Parathyroid adenoma (tissue), 2 donors: ENCODE measurements at regions not wholly inside any gene's neighbourhood (a gene's known extent, or its start where the extent isn't known, plus 50 kb on each side); places are given as distances from the start of the nearest gene placed in this dataset.

Source experiments
- H2AFZ ChIP-seq: fragments of 300-600 bp; sonication (generic); one replicate; pipeline ENCODE4 v1.7.0; 2017; ENCODE audit warnings: antibody characterized with exemption, mild to moderate bottlenecking
- H3K27ac ChIP-seq: fragments of 300-600 bp; sonication (generic); one replicate; pipeline ENCODE4 v1.7.0; 2017
- H3K27me3 ChIP-seq: fragments of 300-600 bp; sonication (generic); one replicate; pipeline ENCODE4 v1.7.0; 2017; ENCODE audit warnings: low read length; ENCODE audit not compliant: control insufficient read depth, insufficient read depth
- H3K36me3 ChIP-seq: fragments of 300-600 bp; sonication (generic); one replicate; pipeline ENCODE4 v1.7.0; 2017; ENCODE audit warnings: low read length; ENCODE audit not compliant: control insufficient read depth, insufficient read depth
- H3K4me1 ChIP-seq: fragments of 300-600 bp; sonication (generic); one replicate; pipeline ENCODE4 v1.7.0; 2017; ENCODE audit warnings: control low read depth
- H3K4me2 ChIP-seq: fragments of 300-600 bp; sonication (generic); one replicate; pipeline ENCODE4 v1.7.0; 2017; ENCODE audit warnings: low read length
- H3K4me3 ChIP-seq: fragments of 300-600 bp; sonication (generic); one replicate; pipeline ENCODE4 v1.7.0; 2017; ENCODE audit warnings: low read depth, low read length
- H3K79me2 ChIP-seq: fragments of 300-600 bp; sonication (generic); one replicate; pipeline ENCODE4 v1.7.0; 2017; ENCODE audit warnings: control low read depth
- H3K9ac ChIP-seq: fragments of 300-600 bp; sonication (generic); one replicate; pipeline ENCODE4 v1.7.0; 2017; ENCODE audit warnings: mild to moderate bottlenecking
- H3K9me3 ChIP-seq: fragments of 300-600 bp; sonication (generic); one replicate; pipeline ENCODE4 v1.7.0; 2017; ENCODE audit warnings: low read length; ENCODE audit not compliant: control insufficient read depth
- CTCF ChIP-seq: fragments of 300-600 bp; sonication (generic); IDR thresholded peaks from one replicate; pipeline ENCODE4 v1.7.0; 2017; ENCODE audit warnings: antibody characterized with exemption, mild to moderate bottlenecking
- donor health status: primary hyperparathyroidism.

- no peak overlapping the region for H3K27ac ChIP-seq
- H3K4me2 ChIP-seq, result no peak overlapping the region
- no peaks in the 10 kb centered on the region for H3K9me3 ChIP-seq
- no peaks in the 10 kb centered on the region for H3K79me2 ChIP-seq
- no peak overlapping the region for H3K9ac ChIP-seq
- no peaks in the 10 kb centered on the region for H3K27me3 ChIP-seq
- H3K36me3 ChIP-seq, result no peaks in the 10 kb centered on the region
- H3K4me3 ChIP-seq, result no peak overlapping the region
- TF ChIP-seq CTCF, result no peak
- no peak overlapping the region for H2AFZ ChIP-seq
- no peaks in the 10 kb centered on the region for H3K4me1 ChIP-seq
Observed at GRCh38 chr4:124910327-124910726, 197.8 kb upstream of the ANKRD50 start.

- H3K4me2 ChIP-seq, result no peak overlapping the region
- no peak overlapping the region for H3K9ac ChIP-seq
- no peaks in the 10 kb centered on the region for H3K27me3 ChIP-seq
- no peak overlapping the region for H3K4me3 ChIP-seq
- H3K27ac ChIP-seq, result no peak overlapping the region
- H3K79me2 ChIP-seq, result no peaks in the 10 kb centered on the region
- H2AFZ ChIP-seq, result no peak overlapping the region
- no peak for TF ChIP-seq CTCF
- no peaks in the 10 kb centered on the region for H3K36me3 ChIP-seq
- H3K4me1 ChIP-seq, result no peaks in the 10 kb centered on the region
- no peaks in the 10 kb centered on the region for H3K9me3 ChIP-seq
Observed at GRCh38 chr4:124907881-124908280, 195.3 kb upstream of the ANKRD50 start.

GRCh38 chr4:124905441-124905840 lies 192.9 kb upstream of the ANKRD50 start:
- Histone ChIP-seq H3K4me2 (no peak overlapping the region), H2AFZ (no peak overlapping the region), H3K36me3 (no peaks in the 10 kb centered on the region), H3K4me1 (no peaks in the 10 kb centered on the region), H3K27me3 (no peaks in the 10 kb centered on the region), H3K27ac (no peak overlapping the region), H3K79me2 (no peaks in the 10 kb centered on the region), H3K9me3 (no peaks in the 10 kb centered on the region), H3K9ac (no peak overlapping the region), H3K4me3 (no peak overlapping the region)
- TF ChIP-seq CTCF, result no peak

GRCh38 chr4:124904723-124905388 lies 192.3 kb upstream of the ANKRD50 start:
- H3K36me3 ChIP-seq, result no peaks in the 10 kb centered on the region
- no peak overlapping the region for H3K9ac ChIP-seq
- no peaks in the 10 kb centered on the region for H3K9me3 ChIP-seq
- H3K27me3 ChIP-seq, result no peaks in the 10 kb centered on the region
- H3K4me3 ChIP-seq, result no peak overlapping the region
- no peak overlapping the region for H2AFZ ChIP-seq
- H3K79me2 ChIP-seq, result no peaks in the 10 kb centered on the region
- no peak overlapping the region for H3K27ac ChIP-seq
- H3K4me2 ChIP-seq, result no peak overlapping the region
- H3K4me1 ChIP-seq, result no peaks in the 10 kb centered on the region
- no peak for TF ChIP-seq CTCF

GRCh38 chr4:124903995-124904722 lies 191.6 kb upstream of the ANKRD50 start:
- H3K36me3 ChIP-seq, result no peaks in the 10 kb centered on the region
- TF ChIP-seq CTCF, result no peak
- peak overlapping the region; percentile 34 for H3K4me3 ChIP-seq
- no peak overlapping the region for H3K27ac ChIP-seq
- no peak overlapping the region for H3K9ac ChIP-seq
- H3K9me3 ChIP-seq, result no peaks in the 10 kb centered on the region
- peak overlapping the region; percentile 64 for H3K4me2 ChIP-seq
- H3K4me1 ChIP-seq, result no peaks in the 10 kb centered on the region
- H3K79me2 ChIP-seq, result no peaks in the 10 kb centered on the region
- H2AFZ ChIP-seq, result peak overlapping the region; percentile 47
- no peaks in the 10 kb centered on the region for H3K27me3 ChIP-seq
